ENCODE measurements at regions not wholly inside any gene's neighbourhood (a gene's known extent, or its start where the extent isn't known, plus 50 kb on each side); places are given as distances from the start of the nearest gene placed in this dataset.

- no peaks in the 10 kb centered on the region for H3K79me2 ChIP-seq (ENCODE audit: control insufficient read depth, insufficient read depth, low read length)
- TF ChIP-seq EZH2 (IDR thresholded peaks at IDR 0.05; ENCODE audit: low read length, missing control alignments) (no peak), CTCF (conservative IDR thresholded peaks at IDR 0.05 in 1 of 2, IDR thresholded peaks at IDR 0.05 in 1 of 2; ENCODE audit: low read depth in 1 of 2, low read length in 2 of 2) (no peak)
- no peaks in the 10 kb centered on the region for H4K20me1 ChIP-seq (ENCODE audit: control insufficient read depth, extremely low read depth, insufficient read depth, low read length)
- no peaks in the 10 kb centered on the region for H3K36me3 ChIP-seq (ENCODE audit: control insufficient read depth, insufficient read depth, low read length)
- H3K9ac ChIP-seq (ENCODE audit: insufficient read depth, low read length): no peak overlapping the region
- H3K27me3 ChIP-seq (ENCODE audit: control insufficient read depth, insufficient read depth, low read length): no peaks in the 10 kb centered on the region
- H3K4me2 ChIP-seq (ENCODE audit: extremely low read depth, insufficient read depth, low read length): no peak overlapping the region
- no peak overlapping the region for H2AFZ ChIP-seq (ENCODE audit: low read length)
- DNase-seq (ENCODE audit: low read depth in 2 of 2): no peak
- H3K4me3 ChIP-seq (replicated peaks in 1 of 4; ENCODE audit: control extremely low read depth in 1 of 4, insufficient read depth in 1 of 4, low read depth in 3 of 4, low read length in 4 of 4): no peak overlapping the region
- no peaks in the 10 kb centered on the region for H3K4me1 ChIP-seq (ENCODE audit: control insufficient read depth, extremely low read depth, insufficient read depth, low read length)
- H3K9me3 ChIP-seq (ENCODE audit: control insufficient read depth, insufficient read depth, low read depth, low read length): no peaks in the 10 kb centered on the region
- H3K27ac ChIP-seq (ENCODE audit: insufficient read depth, low read length): no peak overlapping the region
Measured at GRCh38 chr14:104390221-104390931, 189.2 kb upstream of the C14orf180 start.

- Histone ChIP-seq H3K36me3 (ENCODE audit: control insufficient read depth, insufficient read depth, low read length) (no peaks in the 10 kb centered on the region), H3K9ac (ENCODE audit: insufficient read depth, low read length) (no peak overlapping the region), H4K20me1 (ENCODE audit: control insufficient read depth, extremely low read depth, insufficient read depth, low read length) (no peaks in the 10 kb centered on the region), H2AFZ (ENCODE audit: low read length) (no peak overlapping the region), H3K4me2 (ENCODE audit: extremely low read depth, insufficient read depth, low read length) (no peak overlapping the region), H3K4me3 (replicated peaks in 1 of 4; ENCODE audit: control extremely low read depth in 1 of 4, insufficient read depth in 1 of 4, low read depth in 3 of 4, low read length in 4 of 4) (no peak overlapping the region), H3K27me3 (ENCODE audit: control insufficient read depth, insufficient read depth, low read length) (no peaks in the 10 kb centered on the region), H3K4me1 (ENCODE audit: control insufficient read depth, extremely low read depth, insufficient read depth, low read length) (no peaks in the 10 kb centered on the region), H3K79me2 (ENCODE audit: control insufficient read depth, insufficient read depth, low read length) (no peaks in the 10 kb centered on the region), H3K27ac (ENCODE audit: insufficient read depth, low read length) (no peak overlapping the region), H3K9me3 (ENCODE audit: control insufficient read depth, insufficient read depth, low read depth, low read length) (no peaks in the 10 kb centered on the region)
- no peak for DNase-seq (ENCODE audit: low read depth in 2 of 2)
- TF ChIP-seq CTCF (conservative IDR thresholded peaks at IDR 0.05 in 1 of 2, IDR thresholded peaks at IDR 0.05 in 1 of 2; ENCODE audit: low read depth in 1 of 2, low read length in 2 of 2): no peak
- no peak for TF ChIP-seq EZH2 (IDR thresholded peaks at IDR 0.05; ENCODE audit: low read length, missing control alignments)
Measured at GRCh38 chr14:104390941-104391901, 188.3 kb upstream of the C14orf180 start.

- H4K20me1 ChIP-seq (ENCODE audit: control insufficient read depth, extremely low read depth, insufficient read depth, low read length): no peaks in the 10 kb centered on the region
- DNase-seq (ENCODE audit: low read depth in 2 of 2): no peak
Measured at GRCh38 chr14:104392001-104392395, 187.6 kb upstream of the C14orf180 start.

More at GRCh38 chr14:104392001-104392395, 187.6 kb upstream of the C14orf180 start:
- Histone ChIP-seq H3K4me2 (ENCODE audit: extremely low read depth, insufficient read depth, low read length) (no peak overlapping the region), H3K27ac (ENCODE audit: insufficient read depth, low read length) (no peak overlapping the region), H3K9me3 (ENCODE audit: control insufficient read depth, insufficient read depth, low read depth, low read length) (no peaks in the 10 kb centered on the region), H3K36me3 (ENCODE audit: control insufficient read depth, insufficient read depth, low read length) (no peaks in the 10 kb centered on the region), H2AFZ (ENCODE audit: low read length) (no peak overlapping the region), H3K27me3 (ENCODE audit: control insufficient read depth, insufficient read depth, low read length) (no peaks in the 10 kb centered on the region), H3K4me3 (replicated peaks in 1 of 4; ENCODE audit: control extremely low read depth in 1 of 4, insufficient read depth in 1 of 4, low read depth in 3 of 4, low read length in 4 of 4) (no peak overlapping the region), H3K9ac (ENCODE audit: insufficient read depth, low read length) (no peak overlapping the region), H3K79me2 (ENCODE audit: control insufficient read depth, insufficient read depth, low read length) (no peaks in the 10 kb centered on the region), H3K4me1 (ENCODE audit: control insufficient read depth, extremely low read depth, insufficient read depth, low read length) (no peaks in the 10 kb centered on the region)
- TF ChIP-seq EZH2 (IDR thresholded peaks at IDR 0.05; ENCODE audit: low read length, missing control alignments) (no peak), CTCF (conservative IDR thresholded peaks at IDR 0.05 in 1 of 2, IDR thresholded peaks at IDR 0.05 in 1 of 2; ENCODE audit: low read depth in 1 of 2, low read length in 2 of 2) (no peak)
